KMS-11 (cell line): ENCODE measurements at regions not wholly inside any gene's neighbourhood (a gene's known extent, or its start where the extent isn't known, plus 50 kb on each side); places are given as distances from the start of the nearest gene placed in this dataset.
"Not testable (repeated sequence)": the region's sequence is repeated elsewhere in the genome, so short reads cannot be mapped to it uniquely, and the experiment has no call there.

Experiments used
- H2AFZ ChIP-seq: fragments of 200-600 bp; sonication (generic); 2 replicates; pipeline ENCODE4 v1.6.1; 2016; ENCODE audit warnings: antibody characterized with exemption, mixed run types, low read depth
- H3K27ac ChIP-seq: fragments of 200-600 bp; sonication (generic); 2 replicates; pipeline ENCODE4 v1.6.1; 2016; ENCODE audit warnings: mild to moderate bottlenecking, mixed run types
- H3K27me3 ChIP-seq: fragments of 200-600 bp; sonication (generic); 2 replicates; pipeline ENCODE4 v1.6.1; 2017; ENCODE audit warnings: mild to moderate bottlenecking, low read depth, mixed run types, moderate library complexity; ENCODE audit not compliant: insufficient read depth
- H3K36me3 ChIP-seq: fragments of 200-600 bp; sonication (generic); 2 replicates; pipeline ENCODE4 v1.6.1; 2017; ENCODE audit warnings: mild to moderate bottlenecking, mixed run types; ENCODE audit not compliant: insufficient read depth
- H3K4me1 ChIP-seq: fragments of 200-600 bp; sonication (generic); 2 replicates; pipeline ENCODE4 v1.6.1; 2016; ENCODE audit warnings: mild to moderate bottlenecking, low read depth, mixed run types; ENCODE audit not compliant: poor library complexity, severe bottlenecking
- H3K4me2 ChIP-seq: fragments of 200-600 bp; sonication (generic); 2 replicates; pipeline ENCODE4 v1.7.0; 2016; ENCODE audit warnings: mild to moderate bottlenecking, mixed run types
- H3K4me3 ChIP-seq: fragments of 200-600 bp; sonication (generic); IDR thresholded peaks from 2 replicates; pipeline ENCODE4 v1.6.1; 2017; ENCODE audit warnings: low read depth, low read length, mixed read lengths; ENCODE audit not compliant: insufficient read depth
- H3K79me2 ChIP-seq: fragments of 200-600 bp; sonication (generic); 2 replicates; pipeline ENCODE4 v1.6.1; 2016; ENCODE audit warnings: low read depth, mixed run types; ENCODE audit not compliant: insufficient read depth
- H3K9ac ChIP-seq: fragments of 200-600 bp; sonication (generic); 2 replicates; pipeline ENCODE4 v1.6.1; 2016; ENCODE audit warnings: mild to moderate bottlenecking, mixed run types
- H4K20me1 ChIP-seq: fragments of 200-600 bp; sonication (generic); 2 replicates; pipeline ENCODE4 v1.6.1; 2016; ENCODE audit warnings: mild to moderate bottlenecking, mixed run types; ENCODE audit not compliant: insufficient read depth
- TF ChIP-seq, protein P1 (sequence below): fragments of 200-600 bp; sonication (generic); conservative IDR thresholded peaks from 2 replicates; pipeline ENCODE4 v1.6.1; 2017; ENCODE audit warnings: low read depth, mild to moderate bottlenecking, antibody characterized with exemption, low read length, moderate library complexity, mixed read lengths

DNA sequence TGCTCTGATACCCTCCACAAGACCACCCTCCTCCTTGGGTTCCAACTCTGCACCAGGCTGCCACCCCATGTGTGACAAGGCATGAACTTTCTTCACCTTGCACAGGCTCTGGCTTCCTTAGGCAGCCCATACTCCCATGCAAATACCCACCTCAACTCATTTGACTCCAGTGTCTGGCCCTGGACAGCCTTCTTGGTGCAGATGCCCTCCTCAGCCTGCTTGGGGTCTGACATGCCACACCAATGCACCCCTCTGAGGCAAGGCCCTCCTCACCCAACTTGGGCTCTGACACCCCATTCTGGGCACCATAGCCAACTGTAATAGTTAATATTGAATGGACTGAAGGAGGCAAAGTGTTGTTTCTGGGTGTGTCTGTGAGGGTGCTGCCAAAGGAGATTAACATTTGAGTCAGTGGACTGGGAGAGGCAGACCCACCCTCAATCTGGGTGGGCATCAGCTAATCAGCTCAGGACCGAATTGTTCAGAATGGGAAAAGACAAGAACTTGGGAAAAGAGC lies 115.0 kb upstream of the EPB41L4A start:
- no peaks in the 10 kb centered on the region for H3K79me2 ChIP-seq
- no peak overlapping the region for H2AFZ ChIP-seq
- H3K4me2 ChIP-seq = no peak overlapping the region
- H3K4me1 ChIP-seq = no peaks in the 10 kb centered on the region
- no peak overlapping the region for H3K4me3 ChIP-seq
- no peaks in the 10 kb centered on the region for H3K27me3 ChIP-seq
- no peak overlapping the region for H3K27ac ChIP-seq
- TF ChIP-seq, protein P1, sequence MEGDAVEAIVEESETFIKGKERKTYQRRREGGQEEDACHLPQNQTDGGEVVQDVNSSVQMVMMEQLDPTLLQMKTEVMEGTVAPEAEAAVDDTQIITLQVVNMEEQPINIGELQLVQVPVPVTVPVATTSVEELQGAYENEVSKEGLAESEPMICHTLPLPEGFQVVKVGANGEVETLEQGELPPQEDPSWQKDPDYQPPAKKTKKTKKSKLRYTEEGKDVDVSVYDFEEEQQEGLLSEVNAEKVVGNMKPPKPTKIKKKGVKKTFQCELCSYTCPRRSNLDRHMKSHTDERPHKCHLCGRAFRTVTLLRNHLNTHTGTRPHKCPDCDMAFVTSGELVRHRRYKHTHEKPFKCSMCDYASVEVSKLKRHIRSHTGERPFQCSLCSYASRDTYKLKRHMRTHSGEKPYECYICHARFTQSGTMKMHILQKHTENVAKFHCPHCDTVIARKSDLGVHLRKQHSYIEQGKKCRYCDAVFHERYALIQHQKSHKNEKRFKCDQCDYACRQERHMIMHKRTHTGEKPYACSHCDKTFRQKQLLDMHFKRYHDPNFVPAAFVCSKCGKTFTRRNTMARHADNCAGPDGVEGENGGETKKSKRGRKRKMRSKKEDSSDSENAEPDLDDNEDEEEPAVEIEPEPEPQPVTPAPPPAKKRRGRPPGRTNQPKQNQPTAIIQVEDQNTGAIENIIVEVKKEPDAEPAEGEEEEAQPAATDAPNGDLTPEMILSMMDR = no peak
- H3K36me3 ChIP-seq = no peaks in the 10 kb centered on the region
- H4K20me1 ChIP-seq = no peaks in the 10 kb centered on the region
- H3K9ac ChIP-seq = no peak overlapping the region

DNA sequence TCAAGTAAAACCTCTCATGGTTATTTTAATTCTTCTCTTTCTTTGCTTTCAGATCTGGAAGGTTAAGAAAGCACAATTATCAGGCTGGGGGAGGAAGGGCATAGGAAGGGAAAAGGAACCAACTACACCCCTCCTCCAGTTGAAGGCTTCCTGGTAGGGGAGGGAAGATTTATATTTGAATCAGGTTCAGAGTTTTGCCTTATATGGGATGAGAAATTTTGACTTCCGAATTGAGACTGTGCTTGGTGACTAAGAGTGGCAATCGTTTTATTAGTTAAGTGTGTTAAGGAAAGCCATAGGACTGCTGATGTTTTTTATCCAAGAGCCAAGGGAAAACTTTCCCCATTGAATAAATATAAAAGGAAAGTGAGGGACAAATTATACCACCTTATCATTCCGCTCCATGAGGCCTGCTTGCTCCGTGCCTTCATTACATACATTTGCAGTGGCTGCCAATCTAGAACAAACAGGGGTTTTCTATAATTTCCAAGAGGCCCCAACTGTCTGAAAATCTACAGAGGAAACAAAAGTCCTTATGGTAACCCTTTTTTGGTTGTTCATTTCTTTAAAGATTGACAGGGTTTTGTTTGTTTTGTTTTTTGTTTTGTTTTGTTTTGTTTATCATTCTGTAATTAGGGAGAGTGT lies 115.7 kb upstream of the EPB41L4A start:
- H2AFZ ChIP-seq = no peak overlapping the region
- no peaks in the 10 kb centered on the region for H3K27me3 ChIP-seq
- no peak overlapping the region for H3K4me3 ChIP-seq
- H3K4me2 ChIP-seq = no peak overlapping the region
- no peak overlapping the region for H3K27ac ChIP-seq
- no peaks in the 10 kb centered on the region for H3K79me2 ChIP-seq
- H3K4me1 ChIP-seq = no peaks in the 10 kb centered on the region
- TF ChIP-seq, protein P1 = no peak
- no peaks in the 10 kb centered on the region for H4K20me1 ChIP-seq
- no peaks in the 10 kb centered on the region for H3K36me3 ChIP-seq
- no peak overlapping the region for H3K9ac ChIP-seq

DNA sequence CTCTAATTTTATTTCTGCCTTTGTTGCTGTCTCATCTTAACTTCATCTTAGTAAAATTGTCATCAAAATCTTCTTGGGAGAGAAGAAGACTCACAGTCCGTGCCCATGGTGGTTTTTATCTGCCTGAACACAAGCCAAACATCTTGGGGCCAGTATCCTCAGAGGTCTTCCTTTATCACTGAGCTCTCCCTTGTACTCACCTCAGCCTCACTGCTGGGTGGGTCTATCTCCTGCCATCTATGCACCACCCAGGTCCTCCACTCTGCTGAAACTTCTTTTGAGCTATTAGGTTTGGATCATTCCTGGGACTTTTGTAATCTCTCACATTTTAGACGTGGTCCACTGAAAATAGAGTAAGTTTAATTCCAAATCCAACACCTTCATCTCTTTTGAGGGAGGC lies 116.3 kb upstream of the EPB41L4A start:
- H3K36me3 ChIP-seq = no peaks in the 10 kb centered on the region
- H3K79me2 ChIP-seq = no peaks in the 10 kb centered on the region
- no peak overlapping the region for H3K4me2 ChIP-seq
- TF ChIP-seq, protein P1 = no peak
- no peak overlapping the region for H2AFZ ChIP-seq
- H3K27me3 ChIP-seq = no peaks in the 10 kb centered on the region
- H3K4me3 ChIP-seq = no peak overlapping the region
- H3K27ac ChIP-seq = no peak overlapping the region
- no peak overlapping the region for H3K9ac ChIP-seq
- no peaks in the 10 kb centered on the region for H3K4me1 ChIP-seq
- no peaks in the 10 kb centered on the region for H4K20me1 ChIP-seq

DNA sequence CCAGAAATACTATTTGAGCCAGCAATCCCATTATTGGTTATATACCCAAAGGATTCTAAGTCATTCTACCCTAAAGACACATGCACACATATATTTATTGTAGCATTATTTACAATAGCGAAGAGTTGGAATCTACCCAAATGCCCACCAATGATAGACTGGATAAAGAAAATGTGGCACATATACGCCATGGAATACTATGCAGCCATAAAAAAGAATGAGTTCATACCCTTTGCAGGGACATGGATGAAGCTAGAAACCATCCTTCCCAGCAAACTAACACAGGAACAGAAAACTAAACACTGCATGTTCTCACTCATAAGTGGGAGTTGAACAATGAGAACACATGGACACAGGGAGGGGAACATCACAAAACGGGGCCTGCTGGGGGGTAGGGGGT lies 125.5 kb upstream of the EPB41L4A start:
- not testable (repeated sequence) for H3K9ac ChIP-seq, H3K27me3 ChIP-seq, H3K27ac ChIP-seq

DNA sequence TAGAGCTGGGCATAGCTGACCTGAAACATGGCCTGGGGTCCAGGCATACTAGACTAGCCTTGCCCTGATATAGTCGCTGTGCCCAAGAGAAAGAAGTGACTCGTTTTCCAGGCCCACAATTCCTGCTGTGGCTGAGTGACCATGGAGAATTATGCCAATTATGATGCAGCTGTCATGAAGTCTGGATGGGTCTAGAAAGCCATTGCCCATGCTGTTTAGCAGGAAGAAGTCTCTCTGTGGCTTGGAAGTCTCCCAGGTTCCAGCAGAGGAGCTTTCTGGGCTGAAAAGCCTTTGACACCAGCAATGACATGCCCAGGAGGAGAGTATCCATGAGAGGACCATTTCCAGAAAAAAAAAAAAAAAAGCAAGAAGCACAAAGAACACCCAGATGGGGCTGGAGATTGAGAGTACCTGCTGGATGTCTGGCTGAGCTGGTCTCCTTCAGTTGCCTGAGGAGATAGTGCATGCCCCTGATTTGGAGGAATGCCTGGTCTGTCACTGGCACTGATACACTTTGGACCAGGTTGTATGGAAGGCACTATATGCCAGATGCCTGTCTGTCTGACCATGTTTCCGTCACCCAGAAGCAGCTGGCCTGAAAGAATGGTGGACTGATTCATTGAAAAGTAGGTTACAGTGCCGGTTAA lies 128.0 kb upstream of the EPB41L4A start:
- Histone ChIP-seq H3K4me3 (no peak overlapping the region), H3K4me2 (no peak overlapping the region), H3K36me3 (no peaks in the 10 kb centered on the region), H3K27ac (no peak overlapping the region), H3K79me2 (no peaks in the 10 kb centered on the region), H3K4me1 (peaks cover 13% of the 10 kb centered on the region), H3K27me3 (no peaks in the 10 kb centered on the region), H4K20me1 (no peaks in the 10 kb centered on the region), H2AFZ (no peak overlapping the region), H3K9ac (no peak overlapping the region)
- TF ChIP-seq, protein P1 = no peak

More for the DNA sequence above, 125.5 kb upstream of the EPB41L4A start:
- H4K20me1 ChIP-seq, H3K4me2 ChIP-seq, H2AFZ ChIP-seq, H3K4me3 ChIP-seq, H3K79me2 ChIP-seq, H3K36me3 ChIP-seq: not testable (repeated sequence)
- H3K4me1 ChIP-seq = peaks cover 11% of the 10 kb centered on the region
